Activated CD8-positive, alpha-beta memory T cell treated with anti-CD3 and anti-CD28 coated beads for 24 hours (primary cell): ENCODE measurements at regions not wholly inside any gene's neighbourhood (a gene's known extent, or its start where the extent isn't known, plus 50 kb on each side); places are given as distances from the start of the nearest gene placed in this dataset.
"Not testable (repeated sequence)": the region's sequence is repeated elsewhere in the genome, so short reads cannot be mapped to it uniquely, and the experiment has no call there.

Experiments
- DNase-seq: peaks from one replicate; pipeline ENCODE4 v3.0.0-alpha.2; 2020

DNA sequence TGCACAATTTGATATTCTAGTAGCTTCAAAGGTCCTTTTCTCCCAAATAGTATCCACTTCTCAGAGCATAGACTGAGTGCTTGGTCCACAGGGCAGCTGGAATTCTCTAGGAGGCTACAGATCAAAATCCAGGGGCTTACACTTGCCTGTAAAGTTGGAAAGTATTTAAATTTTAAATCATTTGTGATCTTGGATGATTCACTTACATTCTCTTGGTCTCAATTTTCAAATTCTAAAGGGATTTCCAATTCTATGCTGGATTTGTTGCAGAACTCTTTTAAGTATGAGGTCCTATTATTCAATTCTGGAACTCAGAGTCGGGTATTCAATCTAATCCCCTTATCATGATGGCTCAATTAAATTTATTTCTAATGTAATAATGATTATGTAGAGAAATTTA is 492.3 kb downstream of the NYAP2 start:
- DNase-seq, result no peak

DNA sequence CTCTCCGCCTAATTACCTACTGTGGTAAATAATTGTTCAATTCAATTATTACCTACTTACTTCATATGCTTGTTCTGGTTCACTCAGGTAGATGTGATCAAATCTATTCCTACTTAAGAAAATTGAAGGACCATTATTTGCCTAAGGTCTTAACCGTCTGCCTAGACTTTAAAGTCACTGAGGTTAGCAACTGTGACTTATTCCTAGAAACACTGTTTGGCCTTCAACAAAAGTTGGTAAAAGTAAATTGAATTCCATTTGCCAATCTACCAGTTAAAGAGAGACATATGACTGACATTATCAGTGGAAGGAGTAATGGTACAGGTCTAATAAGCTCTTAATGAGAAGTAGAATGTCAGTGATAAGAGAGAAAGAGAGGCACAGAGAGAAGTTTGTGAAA is 491.5 kb downstream of the NYAP2 start:
- DNase-seq, result no peak

- no peak for DNase-seq
Measured at GRCh38 chr2:225889452-225889851, 489.9 kb downstream of the NYAP2 start.

GRCh38 chr2:225867071-225867470 is 467.6 kb downstream of the NYAP2 start:
- DNase-seq, result no peak

DNA sequence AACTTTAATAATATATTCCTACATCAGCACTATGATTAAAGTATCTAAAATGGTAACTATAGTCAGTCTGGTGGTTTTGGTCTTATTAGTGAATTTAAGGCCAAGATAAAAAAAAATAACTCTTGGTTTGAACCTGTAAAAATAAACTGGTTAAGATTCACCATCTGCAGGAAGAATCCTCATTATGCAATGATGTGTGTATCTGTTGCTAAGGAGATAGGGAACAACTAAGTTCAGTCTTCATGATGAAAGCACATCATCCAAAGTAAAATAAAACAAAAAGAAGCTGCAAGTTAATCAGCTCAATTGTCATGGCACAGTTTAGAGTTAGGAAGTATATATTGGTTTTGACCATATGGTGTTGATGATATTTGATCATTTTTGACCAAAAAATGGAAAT is 466.0 kb downstream of the NYAP2 start:
- no peak for DNase-seq

DNA sequence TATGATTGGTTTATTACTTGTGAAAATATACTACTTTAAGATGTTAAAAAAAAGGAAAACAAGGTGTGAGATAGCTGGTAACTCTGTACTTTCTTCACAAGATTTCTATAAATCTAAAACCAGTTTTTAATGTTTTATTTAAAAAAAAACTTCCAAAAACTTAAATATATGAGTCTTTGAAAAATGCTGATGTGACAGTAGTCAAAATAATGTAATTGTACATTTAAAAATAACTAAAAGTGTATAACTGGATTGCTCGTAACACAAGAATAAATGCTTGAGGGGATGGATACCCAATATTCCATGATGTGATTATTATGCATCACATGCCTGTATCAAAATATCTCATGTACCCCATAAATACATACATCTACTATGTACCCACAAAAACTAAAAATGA is 464.9 kb downstream of the NYAP2 start:
- DNase-seq, result no peak

- no peak for DNase-seq
Measured at GRCh38 chr2:225842939-225843338, 443.4 kb downstream of the NYAP2 start.

DNA sequence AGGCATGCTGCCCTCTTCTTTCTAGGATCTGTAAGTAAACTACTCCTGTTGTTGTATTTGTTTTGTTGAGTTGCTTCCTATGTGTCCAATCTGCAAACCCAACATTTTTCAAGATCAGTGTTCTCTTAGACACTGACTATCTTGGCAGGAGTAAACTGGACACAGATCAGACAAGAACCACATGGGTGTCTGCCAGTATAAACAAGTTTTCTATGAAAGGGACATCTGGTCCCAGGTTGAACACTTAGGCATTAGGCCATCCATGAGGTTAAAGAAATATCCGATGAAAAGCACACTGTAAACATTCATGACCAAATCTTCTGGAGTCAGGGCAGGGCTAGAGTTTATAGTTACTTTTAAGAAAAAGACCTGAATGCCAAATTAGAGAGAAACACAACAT is 441.8 kb downstream of the NYAP2 start:
- no peak for DNase-seq

DNA sequence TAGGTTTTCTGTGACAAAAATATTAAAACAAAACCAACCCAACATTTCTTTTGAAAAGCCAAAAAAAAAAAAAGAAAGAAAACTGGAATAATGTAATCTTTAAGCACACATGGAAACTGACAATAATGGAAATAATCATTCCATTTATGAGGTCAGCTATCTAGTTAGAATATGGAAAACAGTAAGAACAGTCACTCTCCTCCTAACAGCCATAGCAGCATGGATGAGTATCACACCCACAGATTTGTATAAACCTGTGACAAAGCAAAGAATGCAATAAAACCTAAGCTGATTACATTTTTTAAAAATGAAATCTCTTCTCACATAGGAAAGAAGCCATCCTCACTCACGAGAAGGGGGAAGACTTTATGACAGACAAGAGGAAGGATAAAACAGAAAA is 437.8 kb downstream of the NYAP2 start:
- no peak for DNase-seq

GRCh38 chr2:225824748-225825449 is 425.4 kb downstream of the NYAP2 start:
- no peak for DNase-seq

DNA sequence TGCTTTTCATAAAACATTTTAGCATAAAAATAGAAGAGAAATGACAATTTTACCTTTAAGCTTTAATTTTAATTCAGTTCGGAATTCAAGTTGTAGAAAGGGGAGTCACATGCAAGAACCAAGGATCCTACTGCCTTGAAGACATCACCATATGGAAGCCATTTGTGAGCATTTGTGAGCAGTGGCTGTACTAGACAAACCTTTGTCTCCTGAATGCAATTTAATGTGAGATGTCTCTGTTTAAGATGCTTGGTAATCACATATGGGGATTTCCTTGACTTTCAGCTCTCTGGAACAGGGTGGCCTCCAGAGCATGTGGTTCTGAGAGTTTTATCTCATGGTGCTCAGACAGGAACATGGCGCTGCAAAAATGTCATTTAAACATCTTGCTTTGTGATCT is 421.8 kb downstream of the NYAP2 start:
- DNase-seq, result no peak

- DNase-seq, result no peak
Measured at GRCh38 chr2:225820826-225821225, 421.3 kb downstream of the NYAP2 start.

- no peak for DNase-seq
Measured at GRCh38 chr2:225814554-225814953, 415.0 kb downstream of the NYAP2 start.

DNA sequence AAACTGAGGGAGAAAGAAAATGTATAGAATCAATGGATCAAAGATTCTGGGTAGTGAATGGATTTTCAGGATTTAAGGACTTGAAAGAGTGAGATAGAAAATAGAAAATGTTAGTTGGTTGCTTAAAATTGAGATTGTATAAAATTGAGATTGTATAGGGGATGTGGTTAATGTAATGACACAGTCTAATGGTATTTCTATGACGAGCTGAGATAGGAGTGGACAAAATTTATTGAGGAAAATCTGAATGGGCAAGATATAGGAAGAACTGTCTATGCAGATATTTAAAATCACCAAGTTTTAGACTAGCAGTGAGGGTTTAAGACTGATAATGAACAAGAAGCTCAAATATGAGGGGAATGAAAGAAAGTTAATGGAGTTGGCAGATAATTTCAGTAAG is 406.6 kb downstream of the NYAP2 start:
- no peak for DNase-seq

DNA sequence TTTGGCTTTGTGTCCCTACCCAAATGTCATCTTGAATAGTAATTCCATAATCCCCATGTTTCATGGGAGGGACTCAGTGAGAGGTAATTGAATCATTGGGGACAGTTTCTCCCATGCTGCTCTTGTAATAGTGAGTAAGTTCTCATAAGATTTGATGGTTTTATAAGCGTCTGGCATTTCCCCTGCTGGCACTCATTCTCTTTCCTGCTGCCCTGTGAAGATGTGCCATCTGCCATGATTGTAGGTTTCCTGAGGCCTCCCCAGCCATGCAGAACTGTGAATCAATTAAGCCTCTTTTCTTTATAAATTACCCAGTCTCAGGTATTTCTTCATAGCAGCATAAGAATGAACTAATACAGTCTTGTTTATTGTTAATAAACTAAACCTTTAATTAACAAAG is 402.6 kb downstream of the NYAP2 start:
- DNase-seq, result not testable (repeated sequence)

GRCh38 chr2:225797394-225797793 is 397.9 kb downstream of the NYAP2 start:
- no peak for DNase-seq

DNA sequence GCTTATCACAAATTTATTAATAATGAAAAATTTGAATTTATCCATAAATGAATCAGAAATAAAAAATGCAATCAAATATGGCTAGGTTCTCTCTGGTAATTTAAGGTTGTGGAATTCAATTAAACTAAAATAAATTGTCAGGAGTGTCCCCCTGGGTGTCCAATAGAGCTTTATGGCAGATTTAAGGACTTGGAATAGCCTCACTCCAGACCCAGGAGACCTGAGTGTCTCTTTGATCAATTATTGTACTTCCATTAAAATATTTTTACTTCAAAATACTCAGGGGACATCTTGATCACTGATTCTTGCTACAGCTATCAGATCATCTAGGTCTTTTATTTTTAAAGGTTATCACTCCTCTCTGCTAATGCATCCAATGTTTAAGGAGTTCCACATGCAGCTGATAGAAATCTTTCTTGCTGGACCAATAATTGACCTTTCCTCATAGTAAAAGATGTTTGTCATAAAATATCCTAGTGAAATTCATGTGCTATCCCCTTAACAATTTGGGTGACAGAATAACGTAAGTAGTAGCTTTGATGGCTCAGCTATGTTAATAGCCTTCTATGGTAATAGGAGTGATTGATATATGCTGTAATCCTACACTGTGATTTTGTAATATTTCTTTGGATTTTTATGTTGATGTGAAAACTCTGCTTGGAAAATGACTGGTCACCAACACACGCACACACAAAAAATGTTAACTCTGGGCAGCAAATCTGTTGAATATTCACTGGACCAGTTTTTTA is 395.3 kb downstream of the NYAP2 start:
- no peak for DNase-seq

DNA sequence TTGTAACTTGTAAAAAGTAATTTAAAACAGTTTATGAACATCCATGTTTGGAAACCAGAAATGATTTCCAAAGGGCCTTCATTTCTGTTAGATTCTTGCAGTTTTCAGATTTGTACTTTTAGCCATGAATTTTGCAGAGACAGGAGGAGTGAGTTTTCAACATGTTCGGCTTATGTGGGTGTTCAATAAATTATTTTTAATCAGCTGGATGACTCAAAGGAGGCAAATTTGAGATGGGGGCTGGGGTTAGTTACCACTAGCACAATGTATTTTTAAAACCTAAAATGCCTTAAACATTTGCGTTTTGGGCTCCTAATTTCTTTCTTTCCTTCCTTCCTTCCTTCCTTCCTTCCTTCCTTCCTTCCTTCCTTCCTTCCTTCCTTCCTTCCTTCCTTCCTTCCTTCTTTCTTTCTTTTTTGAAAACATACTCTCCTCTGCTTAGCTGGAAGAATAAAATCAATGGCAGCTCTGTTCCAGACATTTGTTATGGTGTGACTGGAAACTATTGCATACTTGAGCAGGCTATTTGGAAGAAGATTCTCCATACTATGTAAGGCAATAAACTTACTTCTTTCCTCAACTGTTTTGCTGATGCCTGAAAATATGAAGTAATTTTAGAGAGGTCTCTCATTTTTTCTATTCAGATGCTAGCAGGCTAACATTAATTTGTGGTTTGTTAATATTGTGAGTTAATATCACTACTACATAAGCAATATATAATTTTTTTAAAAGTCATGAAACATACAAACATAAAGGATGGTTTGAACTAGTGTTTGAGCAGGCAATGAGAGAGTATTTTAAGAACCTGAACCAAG is 394.4 kb downstream of the NYAP2 start:
- no peak for DNase-seq

DNA sequence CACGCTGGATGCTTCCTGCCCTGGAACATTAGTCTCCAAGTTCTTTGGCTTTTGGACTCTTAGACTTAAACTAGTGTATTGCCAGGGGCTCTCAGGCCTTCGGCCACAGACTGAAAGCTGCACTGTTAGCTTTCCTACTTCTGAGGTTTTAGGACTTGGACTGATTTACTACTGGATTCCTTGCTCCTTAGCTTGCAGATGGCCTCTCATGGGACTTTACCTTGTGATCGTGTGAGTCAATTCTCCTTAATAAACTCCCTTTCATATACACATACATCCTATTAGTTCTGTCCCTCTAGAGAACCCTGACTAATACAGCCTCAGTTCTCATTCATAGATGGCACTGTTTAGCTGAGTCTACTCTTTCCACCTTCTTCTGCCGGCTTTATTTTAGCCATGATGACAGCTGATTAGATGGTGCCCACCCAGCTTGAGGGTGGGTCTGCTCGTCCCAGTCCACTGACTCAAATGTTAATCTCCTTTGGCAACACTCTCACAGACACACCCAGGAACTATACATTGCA is 389.1 kb downstream of the NYAP2 start:
- no peak for DNase-seq

DNA sequence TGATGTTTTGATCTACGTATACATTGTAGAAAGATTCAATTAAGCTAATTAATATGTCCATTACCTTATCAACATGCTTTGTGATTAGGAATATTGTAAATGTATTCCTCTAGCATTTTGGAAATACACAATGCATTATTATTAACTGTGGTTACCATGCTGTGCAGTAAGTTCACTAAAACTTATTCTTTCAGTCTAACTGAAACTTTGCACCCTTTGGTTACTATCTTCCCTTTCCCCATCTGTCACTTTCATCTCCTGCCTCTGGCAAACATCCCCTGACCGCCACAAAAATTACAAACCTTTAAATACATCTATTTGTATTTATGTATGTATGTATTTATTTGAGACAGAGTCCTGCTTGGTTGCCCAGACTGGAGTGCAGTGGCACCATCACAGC is 388.0 kb downstream of the NYAP2 start:
- DNase-seq, result no peak

DNA sequence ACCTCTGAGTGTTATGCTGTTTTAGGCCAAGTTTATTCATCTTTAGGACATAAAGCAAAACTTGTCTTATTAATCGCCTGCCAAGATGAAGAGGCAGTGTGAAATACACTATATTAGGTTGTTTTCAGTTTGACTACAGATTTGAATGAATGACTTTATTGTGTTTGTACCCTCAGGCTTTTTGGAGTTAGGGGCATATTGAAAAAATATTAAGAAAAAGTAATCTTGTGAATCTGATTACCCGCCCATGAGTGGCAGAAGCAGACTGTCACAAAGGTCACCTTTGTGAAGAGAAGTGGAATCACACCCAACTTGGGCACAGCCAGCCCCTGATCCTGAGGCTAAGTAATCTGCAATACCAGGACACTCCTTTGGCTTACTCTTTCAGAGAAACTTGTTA is 382.5 kb downstream of the NYAP2 start:
- no peak for DNase-seq

- no peak for DNase-seq
Measured at GRCh38 chr2:225781145-225781544, 381.6 kb downstream of the NYAP2 start.

DNA sequence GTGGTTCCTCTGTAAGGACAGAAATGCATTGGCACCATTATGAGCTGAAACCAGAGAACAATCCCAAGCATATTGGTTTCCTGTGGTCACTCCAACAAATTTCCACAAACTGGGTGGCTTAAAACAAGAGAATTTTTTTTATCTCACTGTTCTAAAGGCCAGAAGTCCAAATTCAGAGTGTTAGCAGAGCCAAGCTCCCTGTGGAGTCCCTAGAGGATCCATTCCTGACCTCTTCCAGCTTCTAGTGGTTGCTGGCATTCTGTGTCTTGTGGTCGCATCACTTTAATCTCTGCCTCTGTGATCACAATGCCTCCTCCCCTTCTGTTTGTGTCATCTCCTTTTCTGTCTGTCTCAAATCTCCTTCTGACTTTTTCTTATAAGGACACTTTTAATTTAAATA is 380.3 kb downstream of the NYAP2 start:
- DNase-seq, result no peak

- DNase-seq, result no peak
Measured at GRCh38 chr2:225773148-225773547, 373.6 kb downstream of the NYAP2 start.
